ENCODE measurements at regions not wholly inside any gene's neighbourhood (a gene's known extent, or its start where the extent isn't known, plus 50 kb on each side); places are given as distances from the start of the nearest gene placed in this dataset.

DNA sequence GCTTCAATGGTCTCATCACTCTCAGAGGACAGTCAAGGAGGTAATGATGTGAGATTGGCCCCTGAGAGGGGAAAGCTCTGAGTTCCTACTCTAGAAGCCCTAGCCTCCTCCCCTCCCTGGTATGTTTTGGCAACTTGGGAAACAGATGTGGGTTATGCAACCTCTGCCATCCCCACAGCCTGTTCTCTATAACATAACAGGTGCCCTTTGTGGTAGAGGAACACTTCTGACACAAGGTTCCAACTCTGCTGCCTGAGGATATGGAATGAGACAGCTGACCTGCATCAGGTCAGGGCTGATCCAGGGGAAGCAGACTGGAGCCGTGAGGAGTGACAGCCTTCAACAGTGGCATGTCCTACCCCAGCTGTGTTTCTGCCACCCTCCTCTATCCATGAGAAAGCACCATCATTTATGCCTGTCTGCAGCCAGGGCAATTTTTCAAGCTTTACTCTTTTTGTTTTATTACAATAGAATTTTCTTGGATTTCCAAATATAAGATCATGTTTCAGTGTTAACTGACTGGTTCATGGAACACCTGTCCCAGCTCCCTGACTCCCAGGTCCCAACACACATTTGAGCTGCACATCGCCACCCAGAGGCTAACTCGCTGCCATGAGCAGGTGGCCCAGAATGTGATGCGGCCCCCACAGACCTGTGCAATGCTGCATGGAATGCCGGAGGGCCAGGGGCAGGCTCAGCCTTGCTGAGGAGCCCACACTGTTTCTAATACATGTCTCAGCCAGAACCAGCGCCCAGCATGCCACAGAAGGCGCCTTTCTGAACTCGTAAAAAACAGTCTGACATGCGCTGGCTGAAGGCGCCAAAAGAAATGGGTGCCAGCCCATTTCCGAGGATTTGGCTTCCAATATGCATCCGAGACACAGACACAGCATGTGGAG, 124.8 kb upstream of the CHST15 start:
- no peak for TF ChIP-seq CTCF (IDR thresholded peaks at IDR 0.05)
- no peak for TF ChIP-seq EP300 (IDR thresholded peaks at IDR 0.05)
- no peak for TF ChIP-seq POLR2A (IDR thresholded peaks at IDR 0.05)

Data from suprapubic skin (tissue), 3 donors.